ENCODE measurements at regions not wholly inside any gene's neighbourhood (a gene's known extent, or its start where the extent isn't known, plus 50 kb on each side); places are given as distances from the start of the nearest gene placed in this dataset.

- H3K9me3 ChIP-seq (ENCODE audit: control insufficient read depth, insufficient read depth, low read depth, low read length), result no peaks in the 10 kb centered on the region
- no peak for DNase-seq (ENCODE audit: low read depth, low spot score)
- ATAC-seq, result no peak
- ChIA-PET POLR2A (no interaction called here), CTCF (no interaction called here)
- H3K4me1 ChIP-seq (ENCODE audit: control insufficient read depth, insufficient read depth, low read length), result no peaks in the 10 kb centered on the region
- no peak overlapping the region for H3K4me3 ChIP-seq (ENCODE audit: low read depth in 2 of 2, low read length in 2 of 2)
- intact Hi-C loops (cut with micrococcal nuclease; ENCODE audit: unreplicated experiment), result no loop called here
- no peak overlapping the region for H3K27ac ChIP-seq (ENCODE audit: low read length)
- no peaks in the 10 kb centered on the region for H3K27me3 ChIP-seq (ENCODE audit: control insufficient read depth, insufficient read depth, low read length)
- no peaks in the 10 kb centered on the region for H3K36me3 ChIP-seq (ENCODE audit: control insufficient read depth, insufficient read depth, low read length)
- in situ Hi-C loops (cut with HindIII; ENCODE audit: low pct_unique_long_range_greater_than_20kb, low sequenced_read_pairs), result no loop called here
- no peak for TF ChIP-seq POLR2AphosphoS5 (IDR thresholded peaks at IDR 0.05; ENCODE audit: low read depth, low read length)
- TF ChIP-seq TCF7L2 (IDR thresholded peaks at IDR 0.05; ENCODE audit: low read depth, low read length), result no peak
- no peak for TF ChIP-seq SIN3A (IDR thresholded peaks at IDR 0.05; ENCODE audit: borderline replicate concordance, insufficient read depth, low read depth, low read length)
- no peak for TF ChIP-seq CTCF (IDR thresholded peaks at IDR 0.05)
- TF ChIP-seq REST (IDR thresholded peaks at IDR 0.05; ENCODE audit: insufficient read depth in 1 of 2, low read depth in 2 of 2, low read length in 1 of 2), result no peak
- no TSS peak for BruUV-seq (replicated peaks)
These were observed 80.1 kb upstream of the ARHGEF3 start for GRCh38 chr3:56881841-56882240.

GRCh38 chr3:56880720-56881575 is 79.2 kb upstream of the ARHGEF3 start:
- ChIA-PET POLR2A (no interaction called here), CTCF (no interaction called here)
- Histone ChIP-seq H3K36me3 (ENCODE audit: control insufficient read depth, insufficient read depth, low read length) (no peaks in the 10 kb centered on the region), H3K4me3 (ENCODE audit: low read depth in 2 of 2, low read length in 2 of 2) (no peak overlapping the region), H3K9me3 (ENCODE audit: control insufficient read depth, insufficient read depth, low read depth, low read length) (no peaks in the 10 kb centered on the region), H3K27ac (ENCODE audit: low read length) (no peak overlapping the region), H3K27me3 (ENCODE audit: control insufficient read depth, insufficient read depth, low read length) (no peaks in the 10 kb centered on the region), H3K4me1 (ENCODE audit: control insufficient read depth, insufficient read depth, low read length) (no peaks in the 10 kb centered on the region)
- intact Hi-C loops (cut with micrococcal nuclease; ENCODE audit: unreplicated experiment) (no loop called here), in situ Hi-C loops (cut with HindIII; ENCODE audit: low pct_unique_long_range_greater_than_20kb, low sequenced_read_pairs) (no loop called here)
- ATAC-seq (no peak), DNase-seq (ENCODE audit: low read depth, low spot score) (no peak)
- no TSS peak for BruUV-seq (replicated peaks)
- TF ChIP-seq SIN3A (IDR thresholded peaks at IDR 0.05; ENCODE audit: borderline replicate concordance, insufficient read depth, low read depth, low read length) (no peak), CTCF (IDR thresholded peaks at IDR 0.05) (no peak), TCF7L2 (IDR thresholded peaks at IDR 0.05; ENCODE audit: low read depth, low read length) (no peak), POLR2AphosphoS5 (IDR thresholded peaks at IDR 0.05; ENCODE audit: low read depth, low read length) (no peak), REST (IDR thresholded peaks at IDR 0.05; ENCODE audit: insufficient read depth in 1 of 2, low read depth in 2 of 2, low read length in 1 of 2) (no peak)
